DMS79 (cell line): ENCODE measurements at regions not wholly inside any gene's neighbourhood (a gene's known extent, or its start where the extent isn't known, plus 50 kb on each side); places are given as distances from the start of the nearest gene placed in this dataset.
"Not testable (repeated sequence)": the region's sequence is repeated elsewhere in the genome, so short reads cannot be mapped to it uniquely, and the experiment has no call there.

Experiments
- DNase-seq: peaks from one replicate; lab custom pipeline; 2025; lab: John Stamatoyannopoulos, UW

- not testable (repeated sequence) for DNase-seq
Observed at GRCh38 chr3:78512786-78513185, 1255.0 kb downstream of the ROBO1 start.

DNA sequence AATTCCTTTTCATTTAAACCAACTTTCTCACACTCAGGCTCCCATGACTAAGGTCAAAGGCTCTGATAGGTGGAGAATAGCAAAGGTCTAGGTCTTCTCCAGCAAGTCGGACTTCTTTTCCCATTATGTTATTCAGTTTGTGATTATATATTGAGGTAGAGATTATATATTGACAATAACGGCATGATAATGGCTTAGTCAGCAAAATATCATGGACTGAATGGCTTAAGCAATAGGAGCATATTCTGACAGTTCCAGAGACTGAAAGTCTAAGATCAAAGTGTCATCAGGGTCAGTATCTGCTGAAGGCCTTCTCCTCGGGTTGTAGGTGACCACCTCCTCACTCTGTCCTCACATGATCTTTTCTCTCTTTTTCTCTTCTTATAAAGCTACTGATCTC is 1251.4 kb downstream of the ROBO1 start:
- no peak for DNase-seq

GRCh38 chr3:78516937-78517336 is 1250.9 kb downstream of the ROBO1 start:
- no peak for DNase-seq

GRCh38 chr3:78517965-78518364 is 1249.8 kb downstream of the ROBO1 start:
- no peak for DNase-seq

DNA sequence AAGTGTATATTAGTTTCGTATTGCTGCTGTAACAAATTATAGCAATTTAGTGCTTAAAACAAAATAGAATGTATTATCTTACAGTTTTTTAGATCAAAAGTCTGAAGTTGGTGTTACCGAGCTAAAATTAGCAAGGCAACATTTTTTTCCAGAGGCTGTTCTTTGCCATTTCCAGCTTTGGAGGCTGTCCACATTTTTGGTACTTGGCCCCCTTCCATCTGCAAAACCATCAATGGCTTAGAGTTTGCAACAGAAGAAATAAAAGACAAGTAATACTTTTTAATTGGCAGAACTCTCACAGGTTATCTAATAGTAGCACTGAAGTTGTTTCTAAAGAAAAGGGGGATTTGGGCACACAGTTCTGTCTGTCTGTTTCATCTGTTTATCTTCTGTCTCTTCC is 1248.5 kb downstream of the ROBO1 start:
- no peak for DNase-seq

GRCh38 chr3:78529601-78530000 is 1238.2 kb downstream of the ROBO1 start:
- DNase-seq: no peak

DNA sequence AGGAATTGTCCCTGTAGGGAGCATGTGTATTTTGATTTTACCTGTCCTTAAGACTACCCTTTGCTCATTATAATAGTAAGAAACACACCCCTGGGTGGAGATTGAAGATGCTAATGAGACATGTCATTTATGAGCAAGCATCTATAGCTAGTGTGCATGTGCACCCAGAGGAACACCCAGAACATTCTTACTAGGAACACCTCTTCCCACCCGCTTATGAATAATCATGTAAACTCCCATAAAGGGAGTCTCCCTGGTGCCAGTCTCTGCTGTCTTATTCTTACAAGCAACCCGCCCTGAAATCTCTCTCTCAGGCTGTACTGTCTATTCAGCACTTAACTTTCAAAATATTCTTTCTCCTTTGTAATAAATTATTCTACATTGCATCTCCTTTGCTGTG is 1227.3 kb downstream of the ROBO1 start:
- DNase-seq: no peak

DNA sequence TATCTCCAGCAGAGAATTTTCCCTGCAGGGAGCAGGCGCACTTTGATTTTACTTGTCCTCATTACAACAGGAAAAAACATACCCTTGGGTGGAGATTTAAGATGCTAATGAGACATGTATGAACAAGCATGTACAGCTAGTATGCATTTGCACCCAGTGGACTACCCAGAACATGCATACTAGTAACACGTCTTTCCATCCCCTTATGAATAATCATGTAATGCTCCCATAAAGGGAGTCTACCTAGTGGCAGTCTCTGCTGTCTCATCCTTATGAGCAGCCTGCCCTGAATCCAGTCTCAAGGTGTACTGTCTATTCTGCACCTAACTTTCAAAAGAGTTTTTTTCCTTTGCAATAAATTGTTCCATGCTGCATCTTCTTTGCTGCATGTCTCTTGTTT is 1222.0 kb downstream of the ROBO1 start:
- DNase-seq: no peak
